ENCODE measurements at regions not wholly inside any gene's neighbourhood (a gene's known extent, or its start where the extent isn't known, plus 50 kb on each side); places are given as distances from the start of the nearest gene placed in this dataset.

- TF ChIP-seq SP1 (IDR thresholded peaks at IDR 0.05) (no peak), CTCF (IDR thresholded peaks at IDR 0.05; ENCODE audit: low read depth, low read length, missing input control) (no peak), JUND (IDR thresholded peaks at IDR 0.05) (no peak)
Measured at GRCh38 chr2:16011621-16011960, 71.2 kb downstream of the MYCN start.
